GM12878 (cell line): ENCODE measurements at regions not wholly inside any gene's neighbourhood (a gene's known extent, or its start where the extent isn't known, plus 50 kb on each side); places are given as distances from the start of the nearest gene placed in this dataset.
A peak's percentile ranks its signal among the peaks of the same experiment; 100 is the strongest.

Experiments
- ATAC-seq: fragments of 200-7000 bp; cut with Tn5 transposase; 3 replicates; pipeline ENCODE4 v1.9.1; 2020; ENCODE audit warnings: mild to moderate bottlenecking, moderate library complexity
- BruUV-seq: library from RNA; stranded (reverse); fragments of 400-500 nt; replicated peaks from 2 replicates; lab custom pipeline; 2021; lab: Mats Ljungman, UMichigan
- CTCF ChIA-PET: fragments of 300-600 bp; sonication (Branson Sonifier 250); formaldehyde crosslinking; extraction: SDS; loops from one replicate; lab custom pipeline; 2021; ENCODE audit warnings: inconsistent platforms; lab: Yijun Ruan, JAX
- POLR2A ChIA-PET: fragments of 350-600 bp; formaldehyde crosslinking; extraction: SDS; loops from one replicate; lab custom pipeline; 2021; ENCODE audit warnings: inconsistent platforms; lab: Charles Lee
- RAD21 ChIA-PET: fragments of 300-600 bp; sonication (Branson Sonifier 250); formaldehyde crosslinking; loops from one replicate; lab custom pipeline; 2023; ENCODE audit warnings: antibody characterized with exemption; ENCODE audit not compliant: unreplicated experiment; lab: Charles Lee
- SMC1A ChIA-PET: fragments of 300-600 bp; sonication (Branson Sonifier 250); formaldehyde crosslinking; loops from one replicate; lab custom pipeline; 2023; ENCODE audit not compliant: unreplicated experiment, uncharacterized antibody; lab: Charles Lee
- DNase-seq: peaks from one replicate; pipeline ENCODE4 v3.0.0-alpha.2; 2011; ENCODE audit warnings: low read depth, low spot score
- FAIRE-seq: peaks from 3 replicates; lab custom pipeline; 2011; peaks lifted over from hg19 to GRCh38; lab: Jason Lieb, UNC
- H2AFZ ChIP-seq: 2 replicates; pipeline ENCODE4 v1.6.0; 2011; ENCODE audit warnings: low read depth, low read length, control low read depth; ENCODE audit not compliant: control insufficient read depth
- H3K27ac ChIP-seq: 2 replicates; pipeline ENCODE4 v1.5.1; 2011; ENCODE audit warnings: control low read depth; ENCODE audit not compliant: control insufficient read depth, insufficient read depth
- H3K27me3 ChIP-seq, 2 experiments: replicated peaks in 1 of 2; 2 replicates each; pipeline versions ENCODE4 v1.6.0 to v1.6.1; 2011; ENCODE audit warnings: low read length in 1 of 2; ENCODE audit not compliant: control insufficient read depth in 2 of 2, insufficient read depth in 2 of 2
- H3K36me3 ChIP-seq, 2 experiments: 2 replicates each; pipeline ENCODE4 v1.5.1; 2011; ENCODE audit warnings: low read length in 1 of 2; ENCODE audit not compliant: control insufficient read depth in 2 of 2, insufficient read depth in 2 of 2
- H3K4me1 ChIP-seq: 2 replicates; pipeline ENCODE4 v1.6.1; 2011; ENCODE audit warnings: mild to moderate bottlenecking, low read length, moderate library complexity, mixed read lengths; ENCODE audit not compliant: control insufficient read depth, insufficient read depth
- H3K4me2 ChIP-seq: 2 replicates; pipeline ENCODE4 v1.6.0; 2011; ENCODE audit warnings: control low read depth; ENCODE audit not compliant: control insufficient read depth, insufficient read depth
- H3K4me3 ChIP-seq: fragments of 200-600 bp; sonication (generic); 2 replicates; pipeline ENCODE4 v1.5.1; 2016
- H3K79me2 ChIP-seq: 2 replicates; pipeline ENCODE4 v1.6.0; 2011; ENCODE audit warnings: low read length; ENCODE audit not compliant: control insufficient read depth, insufficient read depth
- H3K9ac ChIP-seq: 2 replicates; pipeline ENCODE4 v1.8.0; 2011; ENCODE audit warnings: low read length, control low read depth, mixed read lengths; ENCODE audit not compliant: control insufficient read depth, insufficient read depth
- H3K9me3 ChIP-seq: replicated peaks from 3 replicates; pipeline ENCODE4 v1.5.1; 2011; ENCODE audit warnings: mild to moderate bottlenecking, low read length; ENCODE audit not compliant: control insufficient read depth, insufficient read depth
- H4K20me1 ChIP-seq: 2 replicates; pipeline ENCODE4 v1.6.0; 2011; ENCODE audit not compliant: control insufficient read depth, insufficient read depth
- CHD1 ChIP-seq: IDR thresholded peaks from 2 replicates; pipeline ENCODE4 v1.6.1; 2012; ENCODE audit warnings: low read depth, low read length, improper control_type of control experiment
- FOXM1 ChIP-seq: IDR thresholded peaks from 2 replicates; pipeline ENCODE4 v1.6.1; 2012; ENCODE audit warnings: low read depth, mild to moderate bottlenecking, inconsistent platforms, low read length, moderate library complexity
- LARP7 ChIP-seq: fragments of 450-650 bp; IDR thresholded peaks from 2 replicates; pipeline ENCODE4 v1.6.1; 2017; ENCODE audit warnings: mild to moderate bottlenecking
- RAD21 ChIP-seq: IDR thresholded peaks from 2 replicates; pipeline ENCODE4 v1.6.1; 2011; ENCODE audit warnings: mild to moderate bottlenecking, low read depth, low read length, moderate library complexity; ENCODE audit not compliant: insufficient read depth
- SMAD1 ChIP-seq: fragments of 450-650 bp; IDR thresholded peaks from 2 replicates; pipeline ENCODE4 v1.6.1; 2018; ENCODE audit warnings: mild to moderate bottlenecking, low read depth; ENCODE audit not compliant: partially characterized antibody
- SMC3 ChIP-seq: IDR thresholded peaks from 2 replicates; pipeline ENCODE4 v1.6.1; 2011; ENCODE audit warnings: low read length, improper control_type of control experiment, borderline replicate concordance
- SREBF2 ChIP-seq: IDR thresholded peaks from 2 replicates; pipeline ENCODE4 v1.6.1; 2012; ENCODE audit warnings: mild to moderate bottlenecking, low read length
- WRNIP1 ChIP-seq: IDR thresholded peaks from 2 replicates; pipeline ENCODE4 v1.6.1; 2011; ENCODE audit warnings: low read depth, low read length, improper control_type of control experiment, borderline replicate concordance
- in situ Hi-C: fragments of 300-500 bp; cut with MboI; formaldehyde crosslinking; loops from 9 replicates; pipeline ENCODE4 v1.14.3; 2018; ENCODE audit warnings: mixed read lengths
- intact Hi-C: fragments of 100-400 bp; cut with micrococcal nuclease; formaldehyde crosslinking; loops from one replicate; pipeline ENCODE4 v1.14.2; 2022; ENCODE audit not compliant: unreplicated experiment
- TF ChIP-seq, protein P1 (sequence below): IDR thresholded peaks from 2 replicates; pipeline ENCODE4 v1.6.1; 2012; ENCODE audit warnings: low read length, inconsistent platforms
- TF ChIP-seq, protein P2 (sequence below), 3 experiments: IDR thresholded peaks in 2 of 3; conservative IDR thresholded peaks in 1 of 3; 2 replicates each; pipeline ENCODE4 v1.5.1; 2011; ENCODE audit warnings: low read depth in 3 of 3, low read length in 3 of 3, mild to moderate bottlenecking in 3 of 3, control low read depth in 2 of 3, moderate library complexity in 2 of 3, inconsistent platforms in 1 of 3, mixed read lengths in 1 of 3; ENCODE audit not compliant: control insufficient read depth in 2 of 3, insufficient read depth in 1 of 3; ENCODE audit errors: extremely low read depth in 1 of 3
- TF ChIP-seq, protein P3 (sequence below): IDR thresholded peaks from 2 replicates; pipeline ENCODE4 v1.6.1; 2012; ENCODE audit warnings: low read depth, low read length, improper control_type of control experiment

DNA sequence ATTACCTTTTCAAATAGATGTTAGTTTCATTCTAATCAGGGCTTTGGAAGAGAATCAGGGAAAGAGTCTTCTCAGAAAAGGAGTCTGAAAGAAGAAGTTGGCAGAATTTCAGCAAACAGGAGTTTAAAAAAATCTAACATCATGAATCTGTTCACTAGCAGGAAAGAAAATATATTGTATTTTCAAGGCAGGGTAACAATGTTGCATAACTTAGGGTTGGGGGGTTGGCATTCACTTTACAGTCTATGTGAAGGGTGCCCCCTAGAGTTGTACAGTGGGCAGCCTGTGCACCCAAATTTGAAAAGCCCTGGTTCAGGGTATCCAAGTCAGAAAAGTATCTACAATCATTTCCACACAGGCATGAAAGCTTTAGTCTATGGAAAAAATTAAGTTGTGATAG is 348.4 kb upstream of the SLC30A5 start:
- Histone ChIP-seq H2AFZ (no peak overlapping the region), H3K4me2 (no peak overlapping the region), H3K27me3 (no peaks in the 10 kb centered on the region; a peak in 1 of 4 replicates), H4K20me1 (no peaks in the 10 kb centered on the region), H3K9ac (no peak overlapping the region), H3K79me2 (no peaks in the 10 kb centered on the region), H3K27ac (no peak overlapping the region), H3K4me3 (no peak overlapping the region), H3K4me1 (0 out of 2 replicates have a peak, but pooled peaks cover 3% of the 10 kb centered on the region), H3K9me3 (no peaks in the 10 kb centered on the region; the same call in 2 of the 3 replicates), H3K36me3 (no peaks in the 10 kb centered on the region)
- no TSS peak for BruUV-seq
- intact Hi-C loops, result loop anchor here (5.0 to 10.0 kb wide), 3 partner anchors 181 to 471 kb away; no protein-coding TSS in a partner anchor
- DNase-seq (no peak), FAIRE-seq (no peak), ATAC-seq (peak; percentile 49; the same call in 1 of the 3 replicates)
- ChIA-PET RAD21 (no interaction called here), CTCF (no interaction called here), SMC1A (interaction anchor here (1.4 kb wide), 1 partner anchor 182 kb away, joined by 4 read pairs; no protein-coding TSS in a partner anchor), POLR2A (interaction anchor here (0.5 kb wide), 1 partner anchor 251 kb away, joined by 3 read pairs; no protein-coding TSS in a partner anchor)
- no peak for TF ChIP-seq SREBF2
- no peak for TF ChIP-seq LARP7
- TF ChIP-seq FOXM1, result no peak
- TF ChIP-seq SMC3, result peak; percentile 10; the same call in 1 of the 2 replicates
- TF ChIP-seq SMAD1, result no peak
- TF ChIP-seq CHD1, result no peak
- TF ChIP-seq, protein P1, sequence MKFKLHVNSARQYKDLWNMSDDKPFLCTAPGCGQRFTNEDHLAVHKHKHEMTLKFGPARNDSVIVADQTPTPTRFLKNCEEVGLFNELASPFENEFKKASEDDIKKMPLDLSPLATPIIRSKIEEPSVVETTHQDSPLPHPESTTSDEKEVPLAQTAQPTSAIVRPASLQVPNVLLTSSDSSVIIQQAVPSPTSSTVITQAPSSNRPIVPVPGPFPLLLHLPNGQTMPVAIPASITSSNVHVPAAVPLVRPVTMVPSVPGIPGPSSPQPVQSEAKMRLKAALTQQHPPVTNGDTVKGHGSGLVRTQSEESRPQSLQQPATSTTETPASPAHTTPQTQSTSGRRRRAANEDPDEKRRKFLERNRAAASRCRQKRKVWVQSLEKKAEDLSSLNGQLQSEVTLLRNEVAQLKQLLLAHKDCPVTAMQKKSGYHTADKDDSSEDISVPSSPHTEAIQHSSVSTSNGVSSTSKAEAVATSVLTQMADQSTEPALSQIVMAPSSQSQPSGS, result no peak
- no peak for TF ChIP-seq WRNIP1
- TF ChIP-seq, protein P2, sequence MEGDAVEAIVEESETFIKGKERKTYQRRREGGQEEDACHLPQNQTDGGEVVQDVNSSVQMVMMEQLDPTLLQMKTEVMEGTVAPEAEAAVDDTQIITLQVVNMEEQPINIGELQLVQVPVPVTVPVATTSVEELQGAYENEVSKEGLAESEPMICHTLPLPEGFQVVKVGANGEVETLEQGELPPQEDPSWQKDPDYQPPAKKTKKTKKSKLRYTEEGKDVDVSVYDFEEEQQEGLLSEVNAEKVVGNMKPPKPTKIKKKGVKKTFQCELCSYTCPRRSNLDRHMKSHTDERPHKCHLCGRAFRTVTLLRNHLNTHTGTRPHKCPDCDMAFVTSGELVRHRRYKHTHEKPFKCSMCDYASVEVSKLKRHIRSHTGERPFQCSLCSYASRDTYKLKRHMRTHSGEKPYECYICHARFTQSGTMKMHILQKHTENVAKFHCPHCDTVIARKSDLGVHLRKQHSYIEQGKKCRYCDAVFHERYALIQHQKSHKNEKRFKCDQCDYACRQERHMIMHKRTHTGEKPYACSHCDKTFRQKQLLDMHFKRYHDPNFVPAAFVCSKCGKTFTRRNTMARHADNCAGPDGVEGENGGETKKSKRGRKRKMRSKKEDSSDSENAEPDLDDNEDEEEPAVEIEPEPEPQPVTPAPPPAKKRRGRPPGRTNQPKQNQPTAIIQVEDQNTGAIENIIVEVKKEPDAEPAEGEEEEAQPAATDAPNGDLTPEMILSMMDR (IDR thresholded peaks at IDR 0.05 in 2 of 3, conservative IDR thresholded peaks at IDR 0.05 in 1 of 3; ENCODE audit: control insufficient read depth in 2 of 3, extremely low read depth in 1 of 3, insufficient read depth in 1 of 3, low read depth in 3 of 3, low read length in 3 of 3), result peak; percentile 32 to 40 (median 38); a peak in 4 of 6 replicates
- TF ChIP-seq, protein P3, sequence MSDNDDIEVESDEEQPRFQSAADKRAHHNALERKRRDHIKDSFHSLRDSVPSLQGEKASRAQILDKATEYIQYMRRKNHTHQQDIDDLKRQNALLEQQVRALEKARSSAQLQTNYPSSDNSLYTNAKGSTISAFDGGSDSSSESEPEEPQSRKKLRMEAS, result no peak
- TF ChIP-seq RAD21, result peak; percentile 36; the same call in 1 of the 2 replicates
- in situ Hi-C loops, result no loop called here
